ENCODE measurements at regions not wholly inside any gene's neighbourhood (a gene's known extent, or its start where the extent isn't known, plus 50 kb on each side); places are given as distances from the start of the nearest gene placed in this dataset.

- CTCF ChIA-PET, result interaction anchor here (0.8 kb wide), 1 partner anchor 11 kb away, joined by 4 read pairs; no protein-coding TSS in a partner anchor
- no peaks in the 10 kb centered on the region for H3K36me3 Mint-ChIP-seq
- H3K27ac Mint-ChIP-seq, result no peak overlapping the region
- DNase-seq, result no peak
- H3K9me3 Mint-ChIP-seq (ENCODE audit: low read depth), result no peaks in the 10 kb centered on the region
- no peaks in the 10 kb centered on the region for H3K4me1 Mint-ChIP-seq
- H3K4me3 Mint-ChIP-seq, result no peak overlapping the region
- ATAC-seq, result no peak
- H3K27me3 Mint-ChIP-seq, result no peaks in the 10 kb centered on the region
Measured at GRCh38 chr12:88763536-88764100, 183.3 kb upstream of the KITLG start.

GRCh38 chr12:88758176-88758575 is 177.9 kb upstream of the KITLG start:
- no peaks in the 10 kb centered on the region for H3K27me3 Mint-ChIP-seq
- no peak overlapping the region for H3K27ac Mint-ChIP-seq
- CTCF ChIA-PET, result no interaction called here
- H3K4me1 Mint-ChIP-seq, result no peaks in the 10 kb centered on the region
- ATAC-seq (no peak), DNase-seq (no peak)
- H3K9me3 Mint-ChIP-seq (ENCODE audit: low read depth), result no peaks in the 10 kb centered on the region
- H3K36me3 Mint-ChIP-seq, result no peaks in the 10 kb centered on the region
- H3K4me3 Mint-ChIP-seq, result no peak overlapping the region

- DNase-seq (no peak), ATAC-seq (no peak)
- H3K36me3 Mint-ChIP-seq, result no peaks in the 10 kb centered on the region
- CTCF ChIA-PET, result no interaction called here
- no peaks in the 10 kb centered on the region for H3K4me1 Mint-ChIP-seq
- no peaks in the 10 kb centered on the region for H3K27me3 Mint-ChIP-seq
- no peaks in the 10 kb centered on the region for H3K9me3 Mint-ChIP-seq (ENCODE audit: low read depth)
- no peak overlapping the region for H3K4me3 Mint-ChIP-seq
- H3K27ac Mint-ChIP-seq, result no peak overlapping the region
Measured at GRCh38 chr12:88756917-88757316, 176.6 kb upstream of the KITLG start.

GRCh38 chr12:88756153-88756552 is 175.9 kb upstream of the KITLG start:
- no peaks in the 10 kb centered on the region for H3K4me1 Mint-ChIP-seq
- H3K9me3 Mint-ChIP-seq (ENCODE audit: low read depth), result no peaks in the 10 kb centered on the region
- ATAC-seq (no peak), DNase-seq (no peak)
- no peak overlapping the region for H3K4me3 Mint-ChIP-seq
- H3K27me3 Mint-ChIP-seq, result no peaks in the 10 kb centered on the region
- no peaks in the 10 kb centered on the region for H3K36me3 Mint-ChIP-seq
- no peak overlapping the region for H3K27ac Mint-ChIP-seq
- CTCF ChIA-PET, result no interaction called here

- Mint-ChIP-seq H3K4me3 (no peak overlapping the region), H3K27me3 (no peaks in the 10 kb centered on the region), H3K4me1 (no peaks in the 10 kb centered on the region), H3K27ac (no peak overlapping the region), H3K36me3 (no peaks in the 10 kb centered on the region), H3K9me3 (ENCODE audit: low read depth) (no peaks in the 10 kb centered on the region)
- CTCF ChIA-PET, result interaction anchor here (1.8 kb wide), 1 partner anchor 10 kb away, joined by 4 read pairs; no protein-coding TSS in a partner anchor
- ATAC-seq (no peak), DNase-seq (no peak)
Measured at GRCh38 chr12:88753707-88754106, 173.4 kb upstream of the KITLG start.

GRCh38 chr12:88753066-88753465 is 172.8 kb upstream of the KITLG start:
- no peak overlapping the region for H3K4me3 Mint-ChIP-seq
- H3K36me3 Mint-ChIP-seq, result no peaks in the 10 kb centered on the region
- H3K9me3 Mint-ChIP-seq (ENCODE audit: low read depth), result no peaks in the 10 kb centered on the region
- no peaks in the 10 kb centered on the region for H3K27me3 Mint-ChIP-seq
- DNase-seq, result no peak
- no peak overlapping the region for H3K27ac Mint-ChIP-seq
- CTCF ChIA-PET, result interaction anchor here (1.8 kb wide), 1 partner anchor 11 kb away, joined by 4 read pairs; no protein-coding TSS in a partner anchor
- ATAC-seq, result no peak
- H3K4me1 Mint-ChIP-seq, result no peaks in the 10 kb centered on the region

- Mint-ChIP-seq H3K4me1 (no peaks in the 10 kb centered on the region), H3K4me3 (no peak overlapping the region), H3K9me3 (ENCODE audit: low read depth) (no peaks in the 10 kb centered on the region), H3K27ac (no peak overlapping the region), H3K27me3 (no peaks in the 10 kb centered on the region), H3K36me3 (no peaks in the 10 kb centered on the region)
- ATAC-seq, result no peak
- CTCF ChIA-PET, result interaction anchor here (1.8 kb wide), 1 partner anchor 12 kb away, joined by 4 read pairs; no protein-coding TSS in a partner anchor
- DNase-seq, result no peak
Measured at GRCh38 chr12:88752183-88752582, 171.9 kb upstream of the KITLG start.

- DNase-seq (no peak), ATAC-seq (no peak)
- H3K27me3 Mint-ChIP-seq, result no peaks in the 10 kb centered on the region
- H3K27ac Mint-ChIP-seq, result no peak overlapping the region
- CTCF ChIA-PET, result no interaction called here
- no peaks in the 10 kb centered on the region for H3K36me3 Mint-ChIP-seq
- no peaks in the 10 kb centered on the region for H3K4me1 Mint-ChIP-seq
- H3K4me3 Mint-ChIP-seq, result no peak overlapping the region
- H3K9me3 Mint-ChIP-seq (ENCODE audit: low read depth), result no peaks in the 10 kb centered on the region
Measured at GRCh38 chr12:88750867-88751543, 170.7 kb upstream of the KITLG start.

GRCh38 chr12:88746386-88746785 is 166.1 kb upstream of the KITLG start:
- DNase-seq, result no peak
- H3K27ac Mint-ChIP-seq, result no peak overlapping the region
- H3K36me3 Mint-ChIP-seq, result no peaks in the 10 kb centered on the region
- no peaks in the 10 kb centered on the region for H3K9me3 Mint-ChIP-seq (ENCODE audit: low read depth)
- ATAC-seq, result no peak
- CTCF ChIA-PET, result no interaction called here
- no peaks in the 10 kb centered on the region for H3K4me1 Mint-ChIP-seq
- H3K4me3 Mint-ChIP-seq, result no peak overlapping the region
- H3K27me3 Mint-ChIP-seq, result no peaks in the 10 kb centered on the region

GRCh38 chr12:88743946-88744685 is 163.8 kb upstream of the KITLG start:
- ATAC-seq, result no peak
- CTCF ChIA-PET, result no interaction called here
- no peaks in the 10 kb centered on the region for H3K9me3 Mint-ChIP-seq (ENCODE audit: low read depth)

GRCh38 chr12:88737838-88738472 is 157.7 kb upstream of the KITLG start:
- Mint-ChIP-seq H3K27me3 (no peaks in the 10 kb centered on the region), H3K36me3 (no peaks in the 10 kb centered on the region)
- CTCF ChIA-PET, result no interaction called here

More at GRCh38 chr12:88743946-88744685, 163.8 kb upstream of the KITLG start:
- no peaks in the 10 kb centered on the region for H3K27me3 Mint-ChIP-seq
- H3K4me1 Mint-ChIP-seq, result no peaks in the 10 kb centered on the region
- no peak for DNase-seq
- no peak overlapping the region for H3K27ac Mint-ChIP-seq
- no peaks in the 10 kb centered on the region for H3K36me3 Mint-ChIP-seq
- no peak overlapping the region for H3K4me3 Mint-ChIP-seq

GRCh38 chr12:88736031-88736430 is 155.8 kb upstream of the KITLG start:
- DNase-seq (no peak), ATAC-seq (no peak)
- Mint-ChIP-seq H3K9me3 (ENCODE audit: low read depth) (no peaks in the 10 kb centered on the region), H3K27me3 (no peaks in the 10 kb centered on the region), H3K4me3 (no peak overlapping the region), H3K36me3 (no peaks in the 10 kb centered on the region), H3K4me1 (no peaks in the 10 kb centered on the region), H3K27ac (no peak overlapping the region)
- CTCF ChIA-PET, result no interaction called here

More at GRCh38 chr12:88737838-88738472, 157.7 kb upstream of the KITLG start:
- no peaks in the 10 kb centered on the region for H3K4me1 Mint-ChIP-seq
- no peak overlapping the region for H3K27ac Mint-ChIP-seq
- ATAC-seq (no peak), DNase-seq (no peak)
- H3K9me3 Mint-ChIP-seq (ENCODE audit: low read depth), result no peaks in the 10 kb centered on the region
- no peak overlapping the region for H3K4me3 Mint-ChIP-seq

GRCh38 chr12:88733008-88733407 is 152.7 kb upstream of the KITLG start:
- no peaks in the 10 kb centered on the region for H3K4me1 Mint-ChIP-seq
- H3K27me3 Mint-ChIP-seq, result no peaks in the 10 kb centered on the region
- CTCF ChIA-PET, result no interaction called here
- no peak overlapping the region for H3K27ac Mint-ChIP-seq
- H3K36me3 Mint-ChIP-seq, result no peaks in the 10 kb centered on the region
- DNase-seq (no peak), ATAC-seq (no peak)
- no peak overlapping the region for H3K4me3 Mint-ChIP-seq
- H3K9me3 Mint-ChIP-seq (ENCODE audit: low read depth), result no peaks in the 10 kb centered on the region

Data from activated CD8-positive, alpha-beta memory T cell treated with anti-CD3 and anti-CD28 coated beads, Interleukin-2, amount 10 ng/mL, durations not matched to agents 7 days and 5 days (primary cell).